GM18870 (cell line): ENCODE measurements at regions not wholly inside any gene's neighbourhood (a gene's known extent, or its start where the extent isn't known, plus 50 kb on each side); places are given as distances from the start of the nearest gene placed in this dataset.

Experiments used
- ATAC-seq: cut with Tn5 transposase; IDR thresholded peaks from one replicate; pipeline ENCODE4 v1.9.1; 2021; ENCODE audit warnings: moderate library complexity; ENCODE audit not compliant: unreplicated experiment

DNA sequence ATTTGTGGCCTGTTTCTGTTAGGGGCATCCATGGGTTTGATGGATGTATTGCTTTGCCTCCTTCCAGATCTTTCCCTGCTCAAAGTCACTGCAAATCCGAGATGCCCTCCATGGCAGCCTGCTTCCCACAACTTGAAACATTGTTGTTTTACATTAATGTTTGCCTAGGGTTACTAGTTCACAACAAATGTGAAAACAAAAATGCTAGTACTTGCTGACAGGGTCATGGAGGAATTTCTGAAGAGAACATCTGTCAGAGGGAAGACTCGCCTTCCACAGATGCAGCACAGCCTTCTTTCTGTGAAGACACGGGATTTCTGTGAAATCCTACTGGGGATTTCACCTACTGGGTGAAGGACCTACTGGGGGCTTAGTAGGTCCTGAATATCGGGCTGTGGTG, 260.0 kb upstream of the FN1 start:
- no peak for ATAC-seq

DNA sequence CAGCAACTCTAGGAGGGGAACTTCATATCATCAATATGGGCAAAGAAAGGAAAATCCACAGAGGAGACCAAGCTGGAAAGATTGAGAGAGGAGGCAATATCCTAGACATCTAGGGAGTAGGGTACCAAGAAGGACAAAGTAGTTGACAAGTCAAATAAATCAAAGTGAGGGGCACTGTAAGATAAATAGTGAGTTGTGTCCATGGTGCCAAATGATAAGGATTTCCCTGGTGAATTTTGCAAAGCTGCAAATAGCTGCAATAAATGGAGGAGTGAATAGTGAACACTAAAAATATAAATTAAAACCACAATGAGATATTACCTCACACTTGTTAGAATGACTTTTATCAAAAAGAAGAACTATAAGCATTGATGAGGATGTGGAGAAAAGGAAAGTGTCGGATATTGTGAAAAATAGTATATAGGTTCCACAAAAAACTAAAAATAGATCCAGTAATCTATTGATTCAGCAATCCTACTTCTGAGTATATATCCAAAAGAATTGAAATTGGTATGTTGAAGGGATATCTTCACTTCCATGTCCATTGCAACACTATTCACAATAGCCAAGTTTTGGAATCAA, 258.2 kb upstream of the FN1 start:
- no peak for ATAC-seq

DNA sequence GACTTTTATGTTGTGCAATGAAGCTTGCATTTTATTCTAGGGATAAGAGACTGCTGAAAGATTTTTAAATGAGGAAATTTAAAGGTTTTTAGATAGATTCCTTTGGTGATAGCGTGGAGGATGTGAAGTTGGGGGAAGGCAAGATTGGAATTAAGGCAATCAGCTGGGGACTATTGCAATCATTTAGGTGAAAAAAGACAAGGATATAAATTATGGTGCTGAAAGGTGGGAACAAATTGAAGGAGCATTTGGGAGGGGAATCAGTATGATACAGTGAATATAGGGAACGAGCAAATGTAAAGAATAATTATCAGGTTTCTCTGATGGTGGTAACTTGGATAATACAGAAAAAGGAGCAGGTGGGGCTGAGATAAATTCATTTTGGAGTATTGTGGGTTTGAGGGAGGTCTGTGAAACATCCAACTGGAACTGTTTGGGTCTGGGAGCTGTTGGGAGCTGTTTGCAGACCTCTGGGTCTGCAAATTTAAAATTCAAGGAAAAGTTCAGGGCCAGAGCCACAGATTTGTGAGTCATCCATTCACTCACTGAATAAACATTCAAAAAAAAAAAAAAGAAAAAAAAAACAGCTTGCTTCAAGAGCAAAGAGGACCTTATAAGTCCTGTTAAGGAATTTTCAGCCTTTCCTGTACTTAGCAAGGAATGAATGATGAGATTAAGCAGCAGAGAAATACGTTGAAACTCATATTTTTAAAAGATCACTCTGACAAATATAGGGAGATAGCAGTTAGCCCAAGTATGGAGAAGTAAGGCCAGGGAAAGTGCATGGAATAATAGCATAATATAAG, 257.5 kb upstream of the FN1 start:
- ATAC-seq, result no peak

DNA sequence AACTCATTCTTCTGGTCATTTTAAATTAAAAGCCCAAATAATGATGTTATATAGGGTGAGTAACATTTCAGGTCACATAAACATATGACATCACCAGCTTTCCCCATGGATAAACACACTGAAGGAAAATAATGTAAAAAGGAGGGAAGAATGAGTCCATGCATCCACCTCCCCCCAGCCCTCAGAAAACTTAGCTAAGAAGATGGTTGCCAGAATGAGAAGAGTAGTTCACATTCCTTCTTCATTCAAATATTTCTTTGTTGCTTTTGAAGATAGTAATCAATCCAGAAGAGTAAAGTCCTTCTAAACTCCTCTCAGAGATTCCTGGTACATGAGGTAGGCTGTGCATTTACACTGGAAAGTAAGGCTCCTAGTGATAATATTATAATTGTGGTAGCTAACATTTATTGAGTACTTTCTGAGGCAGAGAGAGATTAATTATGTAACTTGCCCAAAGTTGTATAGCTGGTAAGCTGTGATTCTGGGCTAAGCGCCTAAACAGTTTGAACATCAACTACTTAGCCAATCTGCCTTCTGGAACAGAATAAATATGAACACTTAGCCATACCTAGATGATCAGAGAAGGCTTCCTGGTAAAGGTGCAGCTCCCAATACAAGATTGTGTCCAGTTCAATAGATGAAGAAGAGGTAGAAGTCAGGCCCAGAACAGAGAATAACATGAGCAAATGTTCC, 256.7 kb upstream of the FN1 start:
- no peak for ATAC-seq

DNA sequence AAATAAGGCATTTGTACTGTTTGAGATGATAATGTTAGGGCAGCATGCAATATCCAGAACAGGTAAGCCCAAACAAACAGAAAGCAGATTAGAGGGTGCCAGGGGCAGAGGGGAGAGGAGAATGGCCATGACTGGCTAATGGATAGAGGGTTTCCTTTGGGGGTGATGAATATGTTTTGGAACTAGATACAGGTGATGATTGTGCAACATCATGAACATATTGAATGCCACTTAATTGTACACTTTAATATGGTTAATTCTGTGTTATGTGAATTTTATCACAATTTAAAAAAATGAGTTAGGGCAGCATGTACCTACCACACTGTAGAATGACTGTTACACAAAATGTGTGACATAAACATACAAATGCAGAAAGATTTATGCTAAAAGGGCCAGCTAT, 255.5 kb upstream of the FN1 start:
- no peak for ATAC-seq

DNA sequence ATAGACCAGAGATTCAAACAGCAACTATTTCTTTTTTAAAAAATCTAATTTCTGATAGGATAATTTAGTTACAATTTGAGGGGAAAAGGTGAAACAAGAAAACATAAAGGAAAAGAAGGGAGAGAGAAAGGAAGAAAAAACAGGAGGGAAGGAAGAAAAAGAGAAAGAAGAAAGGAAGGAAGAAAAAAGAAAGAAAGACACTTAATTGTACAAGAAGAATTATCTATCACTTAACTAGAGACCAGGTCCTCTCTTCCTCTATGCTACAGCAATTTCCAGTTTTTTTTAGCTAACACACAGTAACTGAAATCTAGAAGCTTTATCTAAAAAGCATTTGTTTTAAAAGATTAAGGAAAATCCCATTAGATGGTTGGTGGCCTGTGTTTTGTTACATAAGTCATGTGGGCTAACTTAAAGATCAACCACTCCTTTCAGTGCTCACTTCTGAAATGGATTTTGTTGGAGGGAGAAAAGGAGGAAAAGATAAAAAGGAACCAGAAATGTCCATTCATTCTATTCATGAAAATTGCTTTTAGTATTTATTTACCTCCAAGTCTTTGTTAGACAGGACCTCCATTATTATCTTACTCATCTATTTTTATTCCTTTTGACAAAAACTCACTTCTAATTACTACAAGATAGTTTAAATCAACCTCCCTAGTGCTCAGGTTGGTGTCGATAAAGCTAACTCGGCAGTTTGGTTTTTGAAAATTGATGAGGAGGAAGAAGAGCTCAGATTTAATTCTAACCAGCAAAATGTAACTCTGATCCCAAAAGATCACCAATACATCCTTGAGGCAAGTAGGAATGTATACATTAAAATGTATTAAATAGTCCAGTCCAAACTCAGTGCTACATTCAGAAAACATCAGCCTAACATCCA, 251.5 kb upstream of the FN1 start:
- no peak for ATAC-seq

DNA sequence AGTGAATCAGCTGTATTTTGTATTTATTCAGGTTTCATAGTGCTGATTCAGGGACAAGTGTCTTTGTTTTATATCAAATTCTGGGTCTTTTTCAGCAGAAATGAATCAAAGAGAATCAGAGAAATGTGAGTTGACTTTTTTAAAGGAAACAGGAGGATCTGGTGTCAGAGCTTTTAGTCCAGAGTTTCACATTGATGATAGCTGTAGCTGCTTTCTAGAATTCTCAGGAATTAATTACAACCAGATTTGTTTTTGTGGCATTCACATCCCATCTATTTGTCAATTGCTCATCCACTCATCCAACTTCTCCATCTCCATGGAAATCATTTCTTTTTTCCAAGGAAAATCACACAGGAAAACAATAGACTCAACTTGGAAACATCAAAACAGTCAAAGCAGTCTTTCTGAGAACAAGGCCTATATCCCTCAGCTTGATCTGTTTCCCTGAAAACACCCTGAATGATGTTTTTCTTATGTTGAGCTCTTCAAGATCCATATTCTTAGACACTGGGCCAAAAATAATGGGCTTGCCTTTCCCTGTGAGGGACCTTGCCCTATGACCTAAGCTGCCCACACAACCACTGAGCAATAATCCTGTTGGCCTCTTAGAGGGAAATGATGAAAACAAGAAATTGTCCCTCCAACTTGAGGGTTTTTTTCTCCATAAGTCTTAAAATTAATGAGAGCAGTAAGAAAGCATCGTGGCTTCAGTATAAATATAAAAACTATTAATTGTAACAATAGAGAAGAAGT, 249.5 kb upstream of the FN1 start:
- no peak for ATAC-seq

DNA sequence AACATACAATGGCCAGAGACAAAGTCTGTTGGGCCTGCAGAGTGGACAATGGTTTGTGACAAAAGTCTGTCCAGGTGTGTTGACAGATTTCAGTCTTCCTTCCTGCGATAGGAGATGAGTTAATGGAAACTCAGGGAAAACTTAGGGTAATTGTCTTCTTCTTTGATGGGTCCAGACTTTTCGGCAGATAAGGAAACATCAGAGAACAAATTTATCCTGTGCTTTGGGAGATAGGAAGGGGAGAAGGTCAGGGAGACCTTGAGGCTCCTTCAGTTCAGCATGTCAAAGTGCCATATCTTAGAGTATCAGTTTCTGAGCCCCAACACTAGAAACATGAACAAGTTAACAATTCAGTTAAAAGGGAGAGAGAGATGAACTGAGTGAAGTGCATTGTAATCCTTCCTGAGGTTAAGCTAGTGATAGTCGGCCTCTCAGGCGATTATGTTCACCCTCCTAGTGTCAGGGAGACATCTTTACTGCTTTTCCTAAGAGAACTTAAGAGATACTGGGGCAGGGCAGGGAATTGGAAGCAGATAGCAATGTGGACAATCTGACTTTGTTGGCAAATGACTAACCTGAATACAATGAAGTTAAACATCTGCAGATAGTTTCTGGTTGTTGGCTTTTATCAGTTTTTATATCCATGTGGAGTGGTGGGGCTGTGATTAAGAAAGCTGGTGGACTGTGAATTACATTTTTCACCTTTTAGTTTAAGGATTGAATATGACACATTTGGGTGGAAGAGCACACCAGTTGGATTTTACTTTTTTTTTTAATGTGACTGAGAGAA, 248.8 kb upstream of the FN1 start:
- no peak for ATAC-seq

DNA sequence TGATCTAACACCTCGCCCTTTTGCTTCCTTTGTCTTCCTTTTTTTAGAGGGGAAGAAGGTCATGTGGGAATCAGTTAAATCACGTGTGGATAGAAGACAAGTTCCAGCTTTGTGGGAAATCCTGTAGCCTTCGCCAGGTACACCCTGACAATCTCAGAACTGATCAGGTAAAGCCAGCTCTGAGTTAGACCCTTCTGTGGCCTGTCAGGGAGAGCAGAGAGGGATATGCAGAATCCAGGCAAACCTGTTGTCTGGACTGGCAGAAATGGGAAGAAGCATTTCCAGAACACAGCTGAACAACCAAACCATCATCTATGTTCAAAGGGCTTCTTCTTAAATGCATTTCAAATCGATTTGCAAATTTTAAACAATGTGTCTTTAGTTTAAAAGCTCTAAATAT, 247.4 kb upstream of the FN1 start:
- no peak for ATAC-seq

DNA sequence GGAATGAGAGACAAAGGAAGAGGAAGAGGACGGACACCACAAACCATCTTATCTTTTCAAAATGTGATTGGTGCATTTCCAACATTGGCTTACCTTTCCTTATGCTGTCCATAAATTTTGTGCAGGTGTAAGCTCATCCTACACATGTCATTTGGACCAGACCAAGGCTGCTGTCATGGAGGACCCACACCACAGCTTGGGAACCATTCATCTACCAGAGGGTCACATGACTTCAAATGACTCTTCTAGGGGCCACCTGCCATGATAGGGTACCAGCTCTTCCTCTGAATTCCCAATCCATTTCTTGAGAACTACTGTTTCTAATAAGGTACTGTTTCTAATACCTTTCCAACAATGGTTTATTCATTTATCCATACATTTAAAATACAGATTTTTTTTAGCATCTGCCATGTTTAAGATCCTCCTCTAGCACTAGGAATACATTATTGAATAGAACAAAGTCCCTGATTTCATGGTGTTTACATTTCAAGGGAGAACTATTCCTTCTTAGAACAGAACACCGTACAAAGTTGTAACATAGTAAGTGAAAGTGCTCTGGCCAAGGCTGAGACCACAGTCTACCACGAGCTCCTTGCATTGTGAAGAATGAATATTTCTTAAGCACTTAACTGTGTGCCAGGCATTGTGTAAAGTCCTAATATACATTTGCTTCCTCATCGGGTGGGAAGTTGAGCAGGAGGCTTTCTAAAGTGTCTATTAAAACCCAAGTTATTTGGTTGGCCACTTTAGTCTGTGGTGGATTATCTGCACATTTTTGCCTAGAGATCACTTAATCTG, 246.1 kb upstream of the FN1 start:
- no peak for ATAC-seq

DNA sequence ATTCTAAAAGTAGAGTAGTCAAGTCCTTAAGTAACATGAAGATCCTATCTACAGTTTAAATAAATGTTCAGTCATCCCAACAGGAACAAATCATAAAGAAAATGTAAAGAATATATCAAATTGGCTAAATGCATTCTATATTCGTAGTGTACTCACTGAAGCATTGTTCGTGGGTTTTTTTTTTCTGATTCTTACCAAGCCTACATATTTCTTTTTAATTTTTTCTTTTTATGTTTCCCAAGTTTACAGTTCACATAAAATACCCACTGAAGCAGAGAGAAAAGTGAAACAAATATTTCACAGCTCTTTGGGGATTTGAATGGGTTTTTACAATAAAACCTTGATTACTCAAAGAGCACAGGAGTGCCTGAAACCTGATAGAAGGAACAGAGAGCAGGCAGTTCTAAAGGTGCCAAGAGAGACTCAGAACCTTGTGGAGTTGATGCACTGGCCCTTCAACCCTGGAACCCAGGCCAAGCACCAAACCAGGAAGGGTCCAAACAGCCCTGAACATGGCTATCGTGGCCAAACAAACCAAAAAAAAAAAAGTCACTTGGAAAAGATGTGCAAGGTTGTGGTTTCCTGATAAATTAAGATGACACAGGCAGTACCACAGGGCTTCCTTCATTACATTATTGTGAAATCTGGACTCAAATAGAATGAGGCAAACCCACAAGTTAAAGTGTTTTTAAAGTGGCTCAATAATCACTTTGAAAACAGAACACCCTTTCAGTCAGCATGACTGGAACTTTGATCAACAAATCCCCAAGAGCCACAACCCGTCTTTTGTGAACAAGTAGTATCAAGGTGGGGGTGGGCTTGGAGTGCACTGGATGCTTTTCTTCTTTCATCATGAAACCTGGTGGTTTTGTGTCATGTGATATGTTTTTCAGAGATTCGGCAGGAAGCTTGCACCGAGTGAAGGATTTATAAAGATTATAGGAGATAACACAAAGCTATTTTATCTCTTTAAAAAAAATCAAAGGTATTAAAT, 245.0 kb upstream of the FN1 start:
- ATAC-seq, result no peak

DNA sequence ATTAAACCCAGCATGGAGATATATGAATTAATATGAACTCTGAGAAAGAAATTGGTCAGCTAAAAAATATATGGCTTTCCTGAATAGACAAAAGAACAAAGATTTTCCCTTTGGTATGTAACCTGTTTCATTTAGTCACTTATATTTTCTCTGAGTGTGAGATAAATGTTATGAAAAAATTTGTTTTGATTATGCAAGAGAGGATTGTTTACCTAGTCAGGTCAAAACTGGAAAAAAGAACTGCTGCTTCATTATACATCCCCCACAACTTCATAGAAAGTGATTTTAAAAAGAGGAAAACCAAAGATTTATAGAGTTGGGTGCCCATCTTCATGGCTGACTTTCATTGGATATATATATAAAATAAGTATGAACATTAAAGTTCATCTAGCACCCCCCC, 242.2 kb upstream of the FN1 start:
- no peak for ATAC-seq

DNA sequence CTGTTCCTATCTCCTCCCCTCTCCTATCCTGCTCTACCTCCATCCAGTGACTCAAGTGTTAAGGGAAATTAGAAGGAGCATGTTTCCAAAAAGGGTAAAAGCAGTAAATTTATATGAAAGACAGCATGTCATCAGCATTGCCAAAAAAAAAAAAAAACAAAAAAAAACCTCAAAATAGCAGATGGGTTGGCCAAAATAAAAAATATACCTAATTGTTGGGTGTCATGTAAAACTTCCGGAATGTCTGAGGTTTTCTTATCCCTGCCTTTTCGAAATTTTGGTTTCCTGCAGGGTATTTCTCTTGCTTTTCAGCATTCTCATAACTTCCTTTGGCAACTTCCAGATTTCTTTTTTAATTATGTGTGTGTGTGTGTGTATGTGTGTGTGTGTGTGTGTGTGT, 241.6 kb upstream of the FN1 start:
- ATAC-seq, result no peak

DNA sequence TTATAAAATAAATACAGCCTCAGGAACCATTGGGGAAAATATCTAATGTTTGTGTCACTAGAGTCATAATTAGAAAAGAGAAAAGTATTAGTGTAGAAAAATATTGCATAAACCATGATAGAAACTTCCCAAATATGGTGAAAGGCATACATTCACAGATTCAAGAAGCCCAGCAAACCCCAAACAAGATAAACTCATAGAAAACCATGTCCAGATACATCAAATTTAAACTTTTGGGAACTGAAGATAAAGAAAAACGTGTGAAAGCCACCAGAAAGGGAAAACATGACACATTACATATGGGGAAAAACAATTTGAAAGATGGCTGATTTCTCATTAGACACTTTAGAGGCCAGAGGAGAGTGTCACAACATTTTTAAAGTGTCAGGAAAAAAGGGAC, 236.5 kb upstream of the FN1 start:
- no peak for ATAC-seq

DNA sequence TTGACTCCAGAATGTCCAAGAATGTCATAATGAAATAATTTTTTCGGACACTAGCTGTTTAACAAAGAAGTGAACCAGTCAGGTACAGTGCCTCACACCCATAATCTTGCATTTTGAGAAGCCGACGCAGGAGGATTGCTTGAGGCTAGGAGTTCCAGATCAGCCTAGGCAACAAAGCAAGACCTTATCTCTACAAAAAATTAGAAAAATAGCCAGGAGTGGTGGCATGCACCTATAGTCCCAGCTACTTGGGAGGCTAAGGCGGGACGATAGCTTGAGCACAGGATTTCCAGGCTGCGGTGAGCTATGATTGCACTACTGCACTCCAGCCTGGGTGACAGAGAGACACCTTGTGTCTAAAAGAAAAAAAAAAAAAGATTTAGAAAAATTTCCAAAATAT, 235.8 kb upstream of the FN1 start:
- no peak for ATAC-seq

DNA sequence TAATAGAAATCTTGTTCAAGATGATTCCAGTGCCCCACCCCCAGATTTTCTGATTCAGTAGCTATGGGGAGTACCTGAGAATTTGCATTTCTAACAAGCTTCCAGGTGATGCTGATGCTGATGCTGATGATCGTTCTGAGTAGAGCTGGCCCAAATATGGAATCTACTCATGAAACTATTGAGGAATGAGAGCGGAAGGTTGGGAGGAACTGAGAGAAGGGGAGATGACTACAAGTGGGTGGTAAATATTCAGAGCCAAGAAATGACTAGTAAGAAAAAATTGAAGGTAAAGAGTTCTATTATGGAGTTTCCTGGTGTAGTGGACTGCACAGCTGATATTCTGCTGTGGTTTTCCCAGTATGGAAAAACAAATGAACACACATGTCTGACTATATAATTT, 235.4 kb upstream of the FN1 start:
- ATAC-seq, result no peak

DNA sequence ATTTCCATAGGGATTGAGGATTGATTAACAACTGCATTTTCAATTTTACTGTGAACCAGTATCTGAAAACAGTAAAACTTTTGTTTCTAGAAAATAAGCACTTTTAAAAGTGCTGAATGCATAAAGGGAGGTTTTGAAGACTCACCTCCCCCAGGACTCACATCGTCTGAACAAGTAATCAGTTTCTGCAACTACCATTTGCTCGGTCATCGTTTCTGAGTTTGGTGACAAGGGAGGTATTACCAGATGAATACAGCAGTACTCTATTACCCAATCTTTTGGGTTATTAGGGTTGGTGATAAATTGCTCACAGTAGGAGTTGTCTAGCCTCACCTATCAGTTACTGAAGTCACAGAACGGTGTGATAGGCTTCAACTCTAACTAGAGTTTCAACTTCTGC, 234.5 kb upstream of the FN1 start:
- ATAC-seq, result no peak

DNA sequence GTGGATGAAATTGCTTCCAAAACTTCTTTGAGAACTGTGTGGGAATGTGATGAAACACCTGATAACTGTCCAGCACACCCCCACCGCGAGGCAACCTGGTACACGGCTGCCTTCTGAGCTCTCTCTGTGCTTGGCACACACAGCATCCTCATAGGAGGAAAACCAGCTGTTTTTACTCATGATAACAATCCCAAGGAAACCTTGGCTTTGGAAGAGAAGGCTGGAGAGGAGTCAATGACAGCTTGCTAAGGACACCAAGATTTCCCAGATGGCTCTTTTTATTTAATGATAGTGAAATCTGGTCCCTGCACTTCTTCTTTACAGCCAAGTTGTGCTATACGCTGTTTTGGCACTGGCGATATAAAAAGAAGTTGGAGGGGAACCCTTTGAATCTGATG, 232.5 kb upstream of the FN1 start:
- no peak for ATAC-seq
